ENCODE measurements at regions not wholly inside any gene's neighbourhood (a gene's known extent, or its start where the extent isn't known, plus 50 kb on each side); places are given as distances from the start of the nearest gene placed in this dataset.

DNA sequence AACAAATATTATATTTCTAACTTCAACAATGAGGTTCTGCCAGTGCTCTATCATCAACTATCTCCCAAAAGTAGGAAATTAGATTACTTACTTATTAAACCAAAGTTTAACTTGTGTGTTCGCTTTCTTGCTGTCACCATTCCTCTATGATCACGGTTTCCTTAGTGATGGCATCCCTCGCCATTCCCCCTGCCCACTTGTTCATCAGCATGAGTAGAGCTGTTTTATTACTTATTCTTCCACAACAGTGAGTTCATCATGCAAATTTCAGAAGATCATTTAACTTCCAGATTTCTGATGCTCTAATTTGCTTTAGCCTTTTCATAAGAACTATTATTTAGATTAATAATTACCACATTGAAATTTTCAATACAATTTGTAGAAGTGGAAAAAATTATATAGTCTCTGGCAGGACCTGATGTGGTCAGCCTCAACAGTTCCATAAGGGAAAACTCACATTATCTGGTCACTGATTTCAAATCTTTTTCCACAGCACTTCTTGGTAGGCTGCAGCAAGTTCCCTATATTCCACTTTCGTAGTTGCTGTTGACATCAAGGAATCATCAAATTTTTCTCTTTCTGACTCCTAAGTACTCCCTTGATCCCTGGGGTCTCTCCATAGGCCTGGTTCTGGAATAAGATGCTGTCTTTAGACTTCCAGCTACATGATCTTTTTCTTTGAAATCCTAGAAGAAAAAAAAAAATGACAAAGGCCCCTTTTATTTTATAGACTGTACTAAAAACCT, 174.6 kb downstream of the RASSF9 start:
- peaks cover 6% of the 10 kb centered on the region for H3K9me3 Mint-ChIP-seq (ENCODE audit: low read depth, unreplicated experiment)
- no peaks in the 10 kb centered on the region for H3K36me3 Mint-ChIP-seq (ENCODE audit: insufficient read depth, unreplicated experiment)
- H3K27ac Mint-ChIP-seq (ENCODE audit: unreplicated experiment) = no peak overlapping the region
- CTCF ChIA-PET = no interaction called here
- no TSS peak for BruUV-seq (replicated peaks)
- intact Hi-C loops (cut with micrococcal nuclease; ENCODE audit: unreplicated experiment) = no loop called here
- TF ChIP-seq, protein P1, sequence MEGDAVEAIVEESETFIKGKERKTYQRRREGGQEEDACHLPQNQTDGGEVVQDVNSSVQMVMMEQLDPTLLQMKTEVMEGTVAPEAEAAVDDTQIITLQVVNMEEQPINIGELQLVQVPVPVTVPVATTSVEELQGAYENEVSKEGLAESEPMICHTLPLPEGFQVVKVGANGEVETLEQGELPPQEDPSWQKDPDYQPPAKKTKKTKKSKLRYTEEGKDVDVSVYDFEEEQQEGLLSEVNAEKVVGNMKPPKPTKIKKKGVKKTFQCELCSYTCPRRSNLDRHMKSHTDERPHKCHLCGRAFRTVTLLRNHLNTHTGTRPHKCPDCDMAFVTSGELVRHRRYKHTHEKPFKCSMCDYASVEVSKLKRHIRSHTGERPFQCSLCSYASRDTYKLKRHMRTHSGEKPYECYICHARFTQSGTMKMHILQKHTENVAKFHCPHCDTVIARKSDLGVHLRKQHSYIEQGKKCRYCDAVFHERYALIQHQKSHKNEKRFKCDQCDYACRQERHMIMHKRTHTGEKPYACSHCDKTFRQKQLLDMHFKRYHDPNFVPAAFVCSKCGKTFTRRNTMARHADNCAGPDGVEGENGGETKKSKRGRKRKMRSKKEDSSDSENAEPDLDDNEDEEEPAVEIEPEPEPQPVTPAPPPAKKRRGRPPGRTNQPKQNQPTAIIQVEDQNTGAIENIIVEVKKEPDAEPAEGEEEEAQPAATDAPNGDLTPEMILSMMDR (IDR thresholded peaks at IDR 0.05; ENCODE audit: unreplicated experiment) = no peak
- no peak for DNase-seq
- H3K4me3 Mint-ChIP-seq (ENCODE audit: low read depth, unreplicated experiment) = no peak overlapping the region
- H3K27me3 Mint-ChIP-seq (ENCODE audit: unreplicated experiment) = no peaks in the 10 kb centered on the region
- H3K4me1 Mint-ChIP-seq (ENCODE audit: low read depth, unreplicated experiment) = no peaks in the 10 kb centered on the region

DNA sequence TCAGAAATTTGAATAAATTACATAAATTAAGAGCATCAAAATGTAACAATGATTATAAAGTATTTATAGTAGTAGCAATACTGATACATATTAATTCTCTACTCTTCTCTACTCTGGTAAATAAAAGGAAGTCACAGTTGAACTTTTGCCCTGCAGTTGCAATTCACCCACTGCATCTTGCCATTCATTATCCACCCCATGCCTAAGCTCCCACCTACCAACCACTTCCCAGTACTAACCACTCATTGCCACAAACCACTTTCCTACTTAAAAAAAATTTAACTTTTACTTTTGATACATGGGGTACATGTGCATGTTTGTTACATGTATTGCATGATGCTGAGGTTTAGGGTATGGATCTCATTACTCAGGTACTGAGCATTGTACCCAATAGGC, 174.0 kb downstream of the RASSF9 start:
- no peak overlapping the region for H3K27ac Mint-ChIP-seq (ENCODE audit: unreplicated experiment)
- TF ChIP-seq, protein P1 (IDR thresholded peaks at IDR 0.05; ENCODE audit: unreplicated experiment) = no peak
- no peak for DNase-seq
- no peaks in the 10 kb centered on the region for H3K27me3 Mint-ChIP-seq (ENCODE audit: unreplicated experiment)
- no TSS peak for BruUV-seq (replicated peaks)
- CTCF ChIA-PET = no interaction called here
- H3K4me3 Mint-ChIP-seq (ENCODE audit: low read depth, unreplicated experiment) = no peak overlapping the region
- no peaks in the 10 kb centered on the region for H3K4me1 Mint-ChIP-seq (ENCODE audit: low read depth, unreplicated experiment)
- intact Hi-C loops (cut with micrococcal nuclease; ENCODE audit: unreplicated experiment) = no loop called here
- H3K36me3 Mint-ChIP-seq (ENCODE audit: insufficient read depth, unreplicated experiment) = no peaks in the 10 kb centered on the region
- H3K9me3 Mint-ChIP-seq (ENCODE audit: low read depth, unreplicated experiment) = peaks cover 6% of the 10 kb centered on the region

DNA sequence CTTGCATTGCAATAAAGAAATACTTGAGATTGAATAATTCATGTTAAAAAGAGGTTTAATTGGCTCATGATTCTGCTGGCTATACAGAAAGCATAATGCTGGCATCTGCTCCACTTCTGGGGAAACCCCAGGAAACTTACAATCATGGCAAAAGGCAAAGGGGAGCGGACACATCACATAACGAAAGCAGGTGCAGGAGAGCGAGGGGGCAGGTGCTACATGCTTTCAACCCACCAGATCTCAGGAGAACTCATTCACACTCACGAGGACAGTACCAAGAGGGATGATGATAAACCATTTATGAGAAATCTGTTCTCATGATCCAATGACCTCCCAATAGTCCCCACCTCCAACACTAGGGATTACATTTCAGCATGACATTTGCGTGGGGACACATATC, 172.6 kb downstream of the RASSF9 start:
- Mint-ChIP-seq H3K4me3 (ENCODE audit: low read depth, unreplicated experiment) (no peak overlapping the region), H3K27me3 (ENCODE audit: unreplicated experiment) (no peaks in the 10 kb centered on the region), H3K36me3 (ENCODE audit: insufficient read depth, unreplicated experiment) (no peaks in the 10 kb centered on the region), H3K9me3 (ENCODE audit: low read depth, unreplicated experiment) (peaks cover 2% of the 10 kb centered on the region), H3K27ac (ENCODE audit: unreplicated experiment) (no peak overlapping the region), H3K4me1 (ENCODE audit: low read depth, unreplicated experiment) (no peaks in the 10 kb centered on the region)
- BruUV-seq (replicated peaks) = no TSS peak
- intact Hi-C loops (cut with micrococcal nuclease; ENCODE audit: unreplicated experiment) = no loop called here
- CTCF ChIA-PET = no interaction called here
- DNase-seq = no peak
- TF ChIP-seq, protein P1 (IDR thresholded peaks at IDR 0.05; ENCODE audit: unreplicated experiment) = no peak

DNA sequence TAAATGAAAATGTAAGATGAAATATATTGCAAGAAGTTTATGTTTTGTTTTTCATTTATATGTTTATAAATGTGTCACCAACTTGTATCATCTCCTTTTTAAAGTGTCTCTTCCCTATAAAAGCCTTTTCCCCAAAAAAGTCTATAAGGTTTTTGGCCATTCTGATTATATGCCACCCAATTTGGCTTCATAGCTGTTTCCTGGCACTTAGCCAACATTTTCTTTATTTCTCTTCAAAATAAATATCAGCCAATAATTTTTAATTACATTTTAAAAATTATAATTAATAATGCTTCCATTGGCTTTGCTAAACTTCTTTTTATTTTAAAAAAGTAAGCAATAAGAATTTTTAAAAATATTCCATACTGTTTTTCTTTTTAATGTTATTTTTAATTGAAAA, 171.8 kb downstream of the RASSF9 start:
- H3K4me3 Mint-ChIP-seq (ENCODE audit: low read depth, unreplicated experiment) = no peak overlapping the region
- intact Hi-C loops (cut with micrococcal nuclease; ENCODE audit: unreplicated experiment) = no loop called here
- DNase-seq = no peak
- no peaks in the 10 kb centered on the region for H3K9me3 Mint-ChIP-seq (ENCODE audit: low read depth, unreplicated experiment)
- CTCF ChIA-PET = no interaction called here
- BruUV-seq (replicated peaks) = no TSS peak
- no peaks in the 10 kb centered on the region for H3K27me3 Mint-ChIP-seq (ENCODE audit: unreplicated experiment)
- H3K27ac Mint-ChIP-seq (ENCODE audit: unreplicated experiment) = no peak overlapping the region
- no peaks in the 10 kb centered on the region for H3K4me1 Mint-ChIP-seq (ENCODE audit: low read depth, unreplicated experiment)
- TF ChIP-seq, protein P1 (IDR thresholded peaks at IDR 0.05; ENCODE audit: unreplicated experiment) = no peak
- H3K36me3 Mint-ChIP-seq (ENCODE audit: insufficient read depth, unreplicated experiment) = no peaks in the 10 kb centered on the region

Measured in Calu3 (cell line).